ENCODE measurements at regions not wholly inside any gene's neighbourhood (a gene's known extent, or its start where the extent isn't known, plus 50 kb on each side); places are given as distances from the start of the nearest gene placed in this dataset.

DNA sequence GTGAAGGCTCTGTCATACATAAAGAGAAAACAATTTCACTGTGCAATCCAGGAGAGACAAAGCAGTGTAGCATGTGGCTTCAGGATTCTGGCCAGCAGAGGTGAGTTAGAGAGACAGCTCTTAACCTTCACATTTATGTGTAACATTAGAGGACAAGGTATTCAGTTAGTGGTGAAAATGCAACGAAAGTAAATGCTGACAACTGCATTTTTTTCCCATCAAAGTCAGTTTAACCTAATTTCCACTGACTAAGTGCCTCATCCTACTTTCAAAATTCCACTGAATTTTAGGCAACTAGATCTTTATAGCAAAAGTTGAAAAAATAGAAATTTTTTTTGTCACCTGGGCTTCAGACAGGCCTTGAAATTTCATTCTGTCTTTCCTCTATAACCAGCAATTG, 130.8 kb upstream of the LNX1 start:
- ChIA-PET CTCF (no interaction called here), POLR2A (no interaction called here)
- Histone ChIP-seq H3K36me3 (ENCODE audit: control insufficient read depth in 2 of 2, insufficient read depth in 1 of 2, low read length in 2 of 2) (no peaks in the 10 kb centered on the region), H3K27ac (ENCODE audit: extremely low read depth, low read depth, low read length) (no peak overlapping the region), H3K4me3 (ENCODE audit: low read depth, low read length) (no peak overlapping the region), H3K9me3 (ENCODE audit: control insufficient read depth, insufficient read depth, low read depth, low read length) (no peaks in the 10 kb centered on the region), H3K4me1 (ENCODE audit: control insufficient read depth, insufficient read depth, low read length) (no peaks in the 10 kb centered on the region)
- no peak for TF ChIP-seq ZSCAN30 (tag by site-specific recombination; IDR thresholded peaks at IDR 0.05)
- no peak for TF ChIP-seq ZXDB (tag by site-specific recombination; IDR thresholded peaks at IDR 0.05)
- TF ChIP-seq, protein P1, sequence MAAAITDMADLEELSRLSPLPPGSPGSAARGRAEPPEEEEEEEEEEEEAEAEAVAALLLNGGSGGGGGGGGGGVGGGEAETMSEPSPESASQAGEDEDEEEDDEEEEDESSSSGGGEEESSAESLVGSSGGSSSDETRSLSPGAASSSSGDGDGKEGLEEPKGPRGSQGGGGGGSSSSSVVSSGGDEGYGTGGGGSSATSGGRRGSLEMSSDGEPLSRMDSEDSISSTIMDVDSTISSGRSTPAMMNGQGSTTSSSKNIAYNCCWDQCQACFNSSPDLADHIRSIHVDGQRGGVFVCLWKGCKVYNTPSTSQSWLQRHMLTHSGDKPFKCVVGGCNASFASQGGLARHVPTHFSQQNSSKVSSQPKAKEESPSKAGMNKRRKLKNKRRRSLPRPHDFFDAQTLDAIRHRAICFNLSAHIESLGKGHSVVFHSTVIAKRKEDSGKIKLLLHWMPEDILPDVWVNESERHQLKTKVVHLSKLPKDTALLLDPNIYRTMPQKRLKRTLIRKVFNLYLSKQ (tag by site-specific recombination; IDR thresholded peaks at IDR 0.05; ENCODE audit: borderline replicate concordance), result no peak
- TF ChIP-seq, protein P2, sequence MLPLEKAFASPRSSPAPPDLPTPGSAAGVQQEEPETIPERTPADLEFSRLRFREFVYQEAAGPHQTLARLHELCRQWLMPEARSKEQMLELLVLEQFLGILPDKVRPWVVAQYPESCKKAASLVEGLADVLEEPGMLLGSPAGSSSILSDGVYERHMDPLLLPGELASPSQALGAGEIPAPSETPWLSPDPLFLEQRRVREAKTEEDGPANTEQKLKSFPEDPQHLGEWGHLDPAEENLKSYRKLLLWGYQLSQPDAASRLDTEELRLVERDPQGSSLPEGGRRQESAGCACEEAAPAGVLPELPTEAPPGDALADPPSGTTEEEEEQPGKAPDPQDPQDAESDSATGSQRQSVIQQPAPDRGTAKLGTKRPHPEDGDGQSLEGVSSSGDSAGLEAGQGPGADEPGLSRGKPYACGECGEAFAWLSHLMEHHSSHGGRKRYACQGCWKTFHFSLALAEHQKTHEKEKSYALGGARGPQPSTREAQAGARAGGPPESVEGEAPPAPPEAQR (tag by site-specific recombination; IDR thresholded peaks at IDR 0.05), result no peak
- TF ChIP-seq, protein P3, sequence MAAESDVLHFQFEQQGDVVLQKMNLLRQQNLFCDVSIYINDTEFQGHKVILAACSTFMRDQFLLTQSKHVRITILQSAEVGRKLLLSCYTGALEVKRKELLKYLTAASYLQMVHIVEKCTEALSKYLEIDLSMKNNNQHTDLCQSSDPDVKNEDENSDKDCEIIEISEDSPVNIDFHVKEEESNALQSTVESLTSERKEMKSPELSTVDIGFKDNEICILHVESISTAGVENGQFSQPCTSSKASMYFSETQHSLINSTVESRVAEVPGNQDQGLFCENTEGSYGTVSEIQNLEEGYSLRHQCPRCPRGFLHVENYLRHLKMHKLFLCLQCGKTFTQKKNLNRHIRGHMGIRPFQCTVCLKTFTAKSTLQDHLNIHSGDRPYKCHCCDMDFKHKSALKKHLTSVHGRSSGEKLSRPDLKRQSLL (tag by site-specific recombination; IDR thresholded peaks at IDR 0.05), result no peak
- TF ChIP-seq ZNF629 (tag by site-specific recombination; IDR thresholded peaks at IDR 0.05), result no peak
- TF ChIP-seq, protein P4, sequence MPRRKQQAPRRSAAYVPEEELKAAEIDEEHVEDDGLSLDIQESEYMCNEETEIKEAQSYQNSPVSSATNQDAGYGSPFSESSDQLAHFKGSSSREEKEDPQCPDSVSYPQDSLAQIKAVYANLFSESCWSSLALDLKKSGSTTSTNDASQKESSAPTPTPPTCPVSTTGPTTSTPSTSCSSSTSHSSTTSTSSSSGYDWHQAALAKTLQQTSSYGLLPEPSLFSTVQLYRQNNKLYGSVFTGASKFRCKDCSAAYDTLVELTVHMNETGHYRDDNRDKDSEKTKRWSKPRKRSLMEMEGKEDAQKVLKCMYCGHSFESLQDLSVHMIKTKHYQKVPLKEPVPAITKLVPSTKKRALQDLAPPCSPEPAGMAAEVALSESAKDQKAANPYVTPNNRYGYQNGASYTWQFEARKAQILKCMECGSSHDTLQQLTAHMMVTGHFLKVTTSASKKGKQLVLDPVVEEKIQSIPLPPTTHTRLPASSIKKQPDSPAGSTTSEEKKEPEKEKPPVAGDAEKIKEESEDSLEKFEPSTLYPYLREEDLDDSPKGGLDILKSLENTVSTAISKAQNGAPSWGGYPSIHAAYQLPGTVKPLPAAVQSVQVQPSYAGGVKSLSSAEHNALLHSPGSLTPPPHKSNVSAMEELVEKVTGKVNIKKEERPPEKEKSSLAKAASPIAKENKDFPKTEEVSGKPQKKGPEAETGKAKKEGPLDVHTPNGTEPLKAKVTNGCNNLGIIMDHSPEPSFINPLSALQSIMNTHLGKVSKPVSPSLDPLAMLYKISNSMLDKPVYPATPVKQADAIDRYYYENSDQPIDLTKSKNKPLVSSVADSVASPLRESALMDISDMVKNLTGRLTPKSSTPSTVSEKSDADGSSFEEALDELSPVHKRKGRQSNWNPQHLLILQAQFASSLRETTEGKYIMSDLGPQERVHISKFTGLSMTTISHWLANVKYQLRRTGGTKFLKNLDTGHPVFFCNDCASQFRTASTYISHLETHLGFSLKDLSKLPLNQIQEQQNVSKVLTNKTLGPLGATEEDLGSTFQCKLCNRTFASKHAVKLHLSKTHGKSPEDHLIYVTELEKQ (tag by site-specific recombination; IDR thresholded peaks at IDR 0.05; ENCODE audit: borderline replicate concordance), result no peak
- TF ChIP-seq ZNF530 (tag by site-specific recombination; IDR thresholded peaks at IDR 0.05; ENCODE audit: low read depth), result no peak
- TF ChIP-seq, protein P5, sequence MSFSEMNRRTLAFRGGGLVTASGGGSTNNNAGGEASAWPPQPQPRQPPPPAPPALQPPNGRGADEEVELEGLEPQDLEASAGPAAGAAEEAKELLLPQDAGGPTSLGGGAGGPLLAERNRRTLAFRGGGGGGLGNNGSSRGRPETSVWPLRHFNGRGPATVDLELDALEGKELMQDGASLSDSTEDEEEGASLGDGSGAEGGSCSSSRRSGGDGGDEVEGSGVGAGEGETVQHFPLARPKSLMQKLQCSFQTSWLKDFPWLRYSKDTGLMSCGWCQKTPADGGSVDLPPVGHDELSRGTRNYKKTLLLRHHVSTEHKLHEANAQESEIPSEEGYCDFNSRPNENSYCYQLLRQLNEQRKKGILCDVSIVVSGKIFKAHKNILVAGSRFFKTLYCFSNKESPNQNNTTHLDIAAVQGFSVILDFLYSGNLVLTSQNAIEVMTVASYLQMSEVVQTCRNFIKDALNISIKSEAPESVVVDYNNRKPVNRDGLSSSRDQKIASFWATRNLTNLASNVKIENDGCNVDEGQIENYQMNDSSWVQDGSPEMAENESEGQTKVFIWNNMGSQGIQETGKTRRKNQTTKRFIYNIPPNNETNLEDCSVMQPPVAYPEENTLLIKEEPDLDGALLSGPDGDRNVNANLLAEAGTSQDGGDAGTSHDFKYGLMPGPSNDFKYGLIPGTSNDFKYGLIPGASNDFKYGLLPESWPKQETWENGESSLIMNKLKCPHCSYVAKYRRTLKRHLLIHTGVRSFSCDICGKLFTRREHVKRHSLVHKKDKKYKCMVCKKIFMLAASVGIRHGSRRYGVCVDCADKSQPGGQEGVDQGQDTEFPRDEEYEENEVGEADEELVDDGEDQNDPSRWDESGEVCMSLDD (tag by site-specific recombination; IDR thresholded peaks at IDR 0.05), result no peak
- TF ChIP-seq, protein P6, sequence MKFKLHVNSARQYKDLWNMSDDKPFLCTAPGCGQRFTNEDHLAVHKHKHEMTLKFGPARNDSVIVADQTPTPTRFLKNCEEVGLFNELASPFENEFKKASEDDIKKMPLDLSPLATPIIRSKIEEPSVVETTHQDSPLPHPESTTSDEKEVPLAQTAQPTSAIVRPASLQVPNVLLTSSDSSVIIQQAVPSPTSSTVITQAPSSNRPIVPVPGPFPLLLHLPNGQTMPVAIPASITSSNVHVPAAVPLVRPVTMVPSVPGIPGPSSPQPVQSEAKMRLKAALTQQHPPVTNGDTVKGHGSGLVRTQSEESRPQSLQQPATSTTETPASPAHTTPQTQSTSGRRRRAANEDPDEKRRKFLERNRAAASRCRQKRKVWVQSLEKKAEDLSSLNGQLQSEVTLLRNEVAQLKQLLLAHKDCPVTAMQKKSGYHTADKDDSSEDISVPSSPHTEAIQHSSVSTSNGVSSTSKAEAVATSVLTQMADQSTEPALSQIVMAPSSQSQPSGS (tag by site-specific recombination; IDR thresholded peaks at IDR 0.05; ENCODE audit: low read depth), result no peak
- TF ChIP-seq ZNF140 (tag by site-specific recombination; IDR thresholded peaks at IDR 0.05), result no peak
- TF ChIP-seq HOXD13 (CRISPR knock-in tag; IDR thresholded peaks at IDR 0.05; ENCODE audit: borderline replicate concordance), result no peak
- TF ChIP-seq ZNF324 (tag by site-specific recombination; IDR thresholded peaks at IDR 0.05), result no peak
- TF ChIP-seq ZFP41 (tag by site-specific recombination; IDR thresholded peaks at IDR 0.05; ENCODE audit: borderline replicate concordance), result no peak
- no peak for TF ChIP-seq ZNF433 (tag by site-specific recombination; IDR thresholded peaks at IDR 0.05; ENCODE audit: low read depth)
- no peak for TF ChIP-seq ZNF510 (tag by site-specific recombination; IDR thresholded peaks at IDR 0.05; ENCODE audit: insufficient replicate concordance)
